Medulla oblongata (tissue), 1 donor: ENCODE measurements at regions not wholly inside any gene's neighbourhood (a gene's known extent, or its start where the extent isn't known, plus 50 kb on each side); places are given as distances from the start of the nearest gene placed in this dataset.
"Not testable (repeated sequence)": the region's sequence is repeated elsewhere in the genome, so short reads cannot be mapped to it uniquely, and the experiment has no call there.

ENCODE experiments used
- DNase-seq: peaks from one replicate; pipeline ENCODE4 v3.0.0-alpha.2; 2015; ENCODE audit errors: extremely low spot score

GRCh38 chr2:194992648-194993047, 664.4 kb upstream of the SLC39A10 start:
- DNase-seq, result no peak

GRCh38 chr2:194985258-194985657, 671.8 kb upstream of the SLC39A10 start:
- DNase-seq, result no peak

- no peak for DNase-seq
Observed at GRCh38 chr2:194962254-194962653, 694.8 kb upstream of the SLC39A10 start.

GRCh38 chr2:194954218-194954617, 702.8 kb upstream of the SLC39A10 start:
- no peak for DNase-seq

- no peak for DNase-seq
Observed at GRCh38 chr2:194946826-194947225, 710.2 kb upstream of the SLC39A10 start.

GRCh38 chr2:194938066-194938465, 719.0 kb upstream of the SLC39A10 start:
- no peak for DNase-seq

- DNase-seq, result no peak
Observed at GRCh38 chr2:194927489-194927888, 729.5 kb upstream of the SLC39A10 start.

- DNase-seq, result no peak
Observed at GRCh38 chr2:194926873-194927272, 730.2 kb upstream of the SLC39A10 start.

GRCh38 chr2:194925742-194926141, 731.3 kb upstream of the SLC39A10 start:
- no peak for DNase-seq

GRCh38 chr2:194917519-194917918, 739.5 kb upstream of the SLC39A10 start:
- DNase-seq, result no peak

- DNase-seq, result no peak
Observed at GRCh38 chr2:194915485-194915884, 741.5 kb upstream of the SLC39A10 start.

GRCh38 chr2:194907569-194907968, 749.5 kb upstream of the SLC39A10 start:
- DNase-seq, result no peak

GRCh38 chr2:194896871-194897270, 760.2 kb upstream of the SLC39A10 start:
- no peak for DNase-seq

- no peak for DNase-seq
Observed at GRCh38 chr2:194883711-194884110, 773.3 kb upstream of the SLC39A10 start.

GRCh38 chr2:194870974-194871535, 786.0 kb upstream of the SLC39A10 start:
- no peak for DNase-seq

- no peak for DNase-seq
Observed at GRCh38 chr2:194867328-194867727, 789.7 kb upstream of the SLC39A10 start.

GRCh38 chr2:194854941-194855340, 802.1 kb upstream of the SLC39A10 start:
- no peak for DNase-seq

GRCh38 chr2:194842871-194843270, 814.2 kb upstream of the SLC39A10 start:
- DNase-seq, result no peak

GRCh38 chr2:194834371-194834770, 822.7 kb upstream of the SLC39A10 start:
- not testable (repeated sequence) for DNase-seq

- DNase-seq, result no peak
Observed at GRCh38 chr2:194826241-194826640, 830.8 kb upstream of the SLC39A10 start.

- no peak for DNase-seq
Observed at GRCh38 chr2:194824450-194824849, 832.6 kb upstream of the SLC39A10 start.

GRCh38 chr2:194822657-194823056, 834.4 kb upstream of the SLC39A10 start:
- DNase-seq, result no peak

GRCh38 chr2:194822097-194822496, 834.9 kb upstream of the SLC39A10 start:
- DNase-seq, result no peak

- DNase-seq, result no peak
Observed at GRCh38 chr2:194819367-194819766, 837.7 kb upstream of the SLC39A10 start.
